NCI-H187 treated with DMSO at 0.1 percent for 48 hours (cell line): ENCODE measurements at regions not wholly inside any gene's neighbourhood (a gene's known extent, or its start where the extent isn't known, plus 50 kb on each side); places are given as distances from the start of the nearest gene placed in this dataset.

ENCODE experiments used
- DNase-seq: peaks from one replicate; lab custom pipeline; 2025; lab: John Stamatoyannopoulos, UW

GRCh38 chr6:44500074-44500473, 112.6 kb downstream of the CDC5L start:
- DNase-seq: no peak

- no peak for DNase-seq
Measured at GRCh38 chr6:44503471-44503870, 116.0 kb downstream of the CDC5L start.

DNA sequence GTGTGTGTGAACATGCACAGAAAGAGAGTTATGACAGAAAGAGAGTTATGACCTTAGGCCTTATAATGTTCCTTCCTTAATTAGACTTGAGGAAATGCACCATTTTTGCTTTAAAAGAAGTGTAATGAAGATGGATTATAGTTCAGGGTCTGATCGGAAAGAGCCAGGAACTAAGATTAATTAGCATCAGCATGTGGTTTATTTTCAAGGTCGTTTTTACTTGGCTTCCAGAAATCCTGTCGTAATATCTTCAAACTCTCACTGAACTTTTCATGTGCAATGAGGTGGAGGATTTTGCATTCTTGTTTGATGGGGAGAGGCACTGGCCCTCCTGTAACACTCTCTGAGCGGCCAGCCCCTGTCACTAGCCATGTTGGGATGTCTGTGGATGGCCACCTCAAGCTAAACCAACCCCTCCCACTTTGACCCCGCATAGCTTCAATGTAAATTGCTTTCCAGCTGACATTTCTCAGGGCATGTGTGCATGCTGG, 116.8 kb downstream of the CDC5L start:
- no peak for DNase-seq

GRCh38 chr6:44505751-44506150, 118.2 kb downstream of the CDC5L start:
- DNase-seq: no peak

GRCh38 chr6:44507014-44507413, 119.5 kb downstream of the CDC5L start:
- DNase-seq: no peak

DNA sequence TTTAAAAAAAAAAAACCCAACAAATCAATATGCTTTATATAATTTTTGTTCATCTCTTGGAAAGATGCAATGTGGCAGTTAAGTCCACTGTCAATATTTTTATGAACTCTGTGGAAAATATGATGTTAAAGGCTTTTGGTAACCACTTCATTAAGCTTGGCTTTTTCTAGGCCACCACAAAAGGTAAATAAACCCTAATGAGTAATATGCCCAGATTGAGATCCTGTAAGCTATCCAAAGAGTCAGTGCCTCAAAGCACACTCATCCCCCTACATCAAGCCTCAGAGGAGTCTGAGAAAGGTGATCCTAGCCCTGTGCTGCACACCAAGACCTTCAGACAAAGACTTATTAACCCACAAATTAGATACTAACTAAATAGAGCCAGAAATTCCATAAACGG, 121.1 kb downstream of the CDC5L start:
- no peak for DNase-seq

- no peak for DNase-seq
Measured at GRCh38 chr6:44511126-44511525, 123.6 kb downstream of the CDC5L start.

DNA sequence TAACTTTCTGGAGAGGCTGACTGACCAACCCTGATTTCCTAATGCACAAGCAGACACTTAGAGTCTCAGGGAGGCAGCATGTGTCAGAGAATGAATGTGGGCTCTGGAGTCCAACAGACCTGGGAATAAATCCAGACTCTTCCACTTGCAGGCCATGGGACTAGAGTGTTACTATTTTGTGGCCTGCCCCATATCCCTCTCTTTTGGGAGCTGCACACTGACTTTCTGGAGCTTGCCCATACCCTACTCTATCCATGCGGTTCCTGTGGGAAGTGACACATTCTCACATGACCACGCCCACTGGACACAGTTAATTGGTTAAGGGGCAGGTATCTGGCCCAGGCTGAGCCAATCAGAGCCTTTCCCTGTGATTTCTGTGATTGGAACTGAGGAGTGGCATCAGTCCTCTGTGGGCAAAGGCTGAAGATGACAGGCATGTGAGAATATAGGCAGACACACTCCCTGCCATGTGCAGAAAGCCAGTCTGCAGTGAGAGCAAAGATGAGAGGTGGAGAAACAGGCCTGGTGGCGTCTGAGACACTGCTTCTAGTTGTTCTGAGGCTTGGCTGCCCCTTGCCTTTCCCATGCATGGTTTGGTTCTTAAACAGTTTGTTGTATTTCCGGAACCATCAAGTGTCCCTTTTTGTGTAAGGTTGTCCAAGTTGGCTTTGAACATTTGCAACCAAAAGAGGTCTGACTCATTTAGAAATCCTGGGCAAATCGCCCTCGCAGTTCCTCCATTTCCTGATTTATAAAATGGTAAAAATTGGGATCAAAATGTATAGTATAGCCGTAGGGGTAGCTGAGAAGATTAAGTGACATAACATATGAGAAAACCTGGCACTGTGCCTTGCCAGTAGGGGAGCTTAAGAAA, 125.6 kb downstream of the CDC5L start:
- no peak for DNase-seq

DNA sequence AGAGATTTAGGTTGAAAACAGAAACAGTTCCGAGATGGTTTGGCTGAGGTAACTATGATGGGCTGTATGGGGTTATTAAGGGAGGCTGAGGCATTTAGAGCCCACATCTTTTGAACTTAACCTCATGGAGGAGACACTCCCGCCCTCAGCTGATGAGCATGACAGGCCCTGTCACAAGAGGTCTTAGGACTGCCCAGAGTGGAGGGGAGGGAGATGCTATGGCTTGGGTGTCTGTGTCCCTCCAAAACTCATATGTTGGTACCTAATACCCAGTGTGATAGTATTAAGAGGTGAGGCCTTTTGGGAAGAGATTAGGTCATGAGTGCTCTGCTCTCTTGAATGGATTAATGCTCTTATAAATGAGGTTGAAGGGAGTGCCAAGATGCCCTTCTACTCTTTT, 126.6 kb downstream of the CDC5L start:
- no peak for DNase-seq

- no peak for DNase-seq
Measured at GRCh38 chr6:44514576-44515193, 127.2 kb downstream of the CDC5L start.

DNA sequence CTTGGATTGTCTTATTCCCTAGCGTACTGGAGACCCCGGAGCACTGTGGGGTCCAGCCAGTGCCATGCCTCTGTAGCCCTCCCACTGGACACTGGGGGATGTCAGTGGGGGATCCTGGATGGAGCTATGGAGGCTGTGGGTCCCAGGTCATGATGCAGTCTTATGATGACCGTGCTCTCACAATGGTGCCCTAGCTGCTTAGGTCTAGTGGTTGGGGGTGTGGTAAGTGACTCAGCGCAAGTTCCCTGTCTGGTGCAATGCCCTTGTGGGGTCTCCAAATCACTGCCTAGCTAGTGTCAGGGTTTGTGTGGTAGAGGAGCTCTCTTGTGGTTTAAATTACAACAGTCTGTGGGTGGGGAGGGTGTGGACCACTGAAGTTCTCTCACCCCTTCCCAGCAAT, 135.4 kb downstream of the CDC5L start:
- DNase-seq: no peak

- DNase-seq: no peak
Measured at GRCh38 chr6:44524476-44525227, 137.1 kb downstream of the CDC5L start.

GRCh38 chr6:44525761-44526351, 138.3 kb downstream of the CDC5L start:
- DNase-seq: no peak

DNA sequence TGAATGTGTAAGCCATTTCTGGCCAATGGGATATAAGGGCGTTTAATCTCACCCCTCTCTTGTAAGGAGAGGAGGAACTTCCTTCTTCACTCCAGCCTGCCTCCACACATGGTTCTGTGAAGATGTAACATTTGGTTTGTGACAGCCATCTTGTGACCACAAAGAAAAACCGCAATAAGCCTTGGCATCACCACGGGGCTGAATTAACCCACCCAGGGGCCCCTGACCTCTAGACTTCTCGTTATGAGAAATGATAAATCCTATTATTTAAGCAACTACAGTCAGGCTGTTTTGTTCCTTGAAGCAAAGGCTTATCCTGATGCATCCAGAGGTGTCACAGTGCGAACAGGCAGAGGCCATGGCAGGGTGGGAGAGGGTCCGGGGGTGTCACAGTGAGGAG, 139.7 kb downstream of the CDC5L start:
- no peak for DNase-seq

DNA sequence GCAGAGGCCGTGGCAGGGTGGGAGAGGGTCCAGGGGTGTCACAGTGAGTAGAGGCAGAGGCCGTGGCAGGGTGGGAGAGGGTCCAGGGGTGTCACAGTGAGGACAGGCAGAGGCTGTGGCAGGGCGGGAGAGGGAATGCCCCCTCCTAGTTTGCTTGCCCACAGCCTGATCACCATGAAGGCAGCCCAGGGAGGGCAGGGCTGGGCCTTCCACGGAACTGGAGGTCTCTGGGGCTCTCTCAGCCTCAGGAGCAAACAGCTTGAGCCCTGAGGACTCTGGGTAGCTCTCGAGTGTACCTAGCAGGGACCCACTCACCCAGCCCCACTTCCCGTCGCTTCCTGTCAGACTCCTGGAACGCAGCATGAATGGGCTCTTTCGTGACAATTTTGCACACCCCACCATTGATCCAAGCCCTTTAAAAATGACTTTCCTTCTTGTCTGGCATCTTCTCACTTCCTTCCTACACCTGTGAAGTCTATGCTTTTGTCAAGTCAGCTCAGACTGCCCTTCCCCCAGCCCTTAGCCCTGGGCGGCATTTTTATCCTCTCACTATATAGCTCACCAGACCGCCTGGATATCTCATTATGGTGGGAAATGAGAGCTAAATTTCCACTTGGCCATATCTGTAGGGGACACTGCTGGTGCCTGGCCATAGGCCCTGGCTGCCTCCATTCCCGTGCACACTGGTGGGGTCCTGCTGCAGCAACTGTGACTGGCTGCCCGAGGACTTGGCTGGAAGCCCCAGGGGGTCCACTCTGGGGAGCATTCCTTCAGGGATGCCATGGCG, 140.3 kb downstream of the CDC5L start:
- no peak for DNase-seq

DNA sequence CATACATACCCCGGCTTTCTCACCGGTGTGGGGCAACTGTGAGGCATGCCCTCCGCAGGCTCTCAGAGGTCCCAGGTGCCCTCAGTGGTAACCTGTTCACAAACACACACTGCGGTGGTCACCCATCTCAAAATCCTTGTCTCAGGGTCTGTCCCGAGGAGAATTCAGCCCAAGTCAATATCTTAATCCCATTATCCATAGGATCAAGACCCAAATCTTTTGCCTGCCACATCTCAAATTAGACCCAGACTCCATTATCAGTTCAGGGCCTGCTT, 140.8 kb downstream of the CDC5L start:
- DNase-seq: no peak

DNA sequence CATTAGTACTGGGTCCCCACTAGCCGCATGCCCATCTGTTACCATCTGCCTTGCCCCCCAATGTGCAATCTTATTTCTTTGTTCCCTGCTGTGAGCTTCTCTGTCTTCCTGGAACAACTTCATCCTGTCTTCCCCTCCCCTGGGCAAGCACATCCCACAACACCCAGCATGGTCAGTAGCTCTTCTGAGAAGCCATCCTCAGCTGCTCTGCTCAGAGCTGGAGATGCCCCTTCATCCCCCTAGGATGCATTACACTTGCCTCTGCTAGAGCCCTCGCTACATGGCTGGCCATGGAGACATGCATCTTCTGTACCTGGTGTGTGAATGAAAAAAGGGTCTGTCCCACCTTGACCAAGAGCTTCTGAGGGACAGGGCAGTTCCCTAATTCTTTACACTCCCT, 141.2 kb downstream of the CDC5L start:
- DNase-seq: no peak

DNA sequence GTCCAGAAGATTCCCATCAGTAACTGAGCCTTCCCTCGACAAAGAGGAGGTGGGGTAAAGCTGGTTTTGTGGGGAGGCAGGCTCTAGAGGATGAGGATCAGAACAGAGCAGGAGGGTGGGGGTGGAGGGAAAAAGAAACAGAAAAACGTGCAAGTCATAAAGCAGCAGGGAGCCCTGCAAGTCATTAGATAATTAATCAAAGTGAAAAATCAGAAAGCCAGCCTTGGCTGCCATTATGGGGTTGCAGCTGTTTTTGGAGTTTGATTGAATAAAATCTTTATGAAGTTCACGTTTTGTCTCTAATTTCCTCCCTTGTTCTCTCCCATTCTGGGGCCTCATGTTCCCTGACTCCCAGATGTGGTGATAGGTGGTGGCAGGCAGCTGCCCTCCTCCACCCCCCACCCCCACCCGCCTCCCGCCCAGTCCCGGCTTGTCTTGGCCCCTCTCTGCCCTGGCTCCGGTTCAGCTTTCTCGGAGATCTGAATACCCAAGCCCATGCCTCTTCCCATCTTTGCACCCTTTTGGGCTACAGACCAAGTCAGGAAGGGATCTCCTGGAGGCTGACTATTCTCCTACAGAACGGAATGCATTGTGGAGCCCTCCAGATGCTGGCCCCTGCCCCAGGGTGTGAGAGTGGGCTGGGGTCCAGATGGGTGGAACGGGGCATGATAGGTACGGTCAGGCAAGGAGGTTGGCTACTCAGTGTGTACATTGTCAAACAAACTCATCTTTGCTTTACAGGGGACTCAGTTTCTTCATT, 141.8 kb downstream of the CDC5L start:
- no peak for DNase-seq

- no peak for DNase-seq
Measured at GRCh38 chr6:44530209-44530909, 142.9 kb downstream of the CDC5L start.

- DNase-seq: no peak
Measured at GRCh38 chr6:44530910-44531234, 143.4 kb downstream of the CDC5L start.
